Smooth muscle cell (in vitro differentiated cells): ENCODE measurements at regions not wholly inside any gene's neighbourhood (a gene's known extent, or its start where the extent isn't known, plus 50 kb on each side); places are given as distances from the start of the nearest gene placed in this dataset.

Experiments used
- DNase-seq: peaks from one replicate; lab custom pipeline; 2025; ENCODE audit not compliant: unreplicated experiment; lab: John Stamatoyannopoulos, UW
- H2AFZ ChIP-seq: fragments of 200-600 bp; sonication (generic); 2 replicates; pipeline ENCODE4 v1.6.0; 2016; ENCODE audit warnings: antibody characterized with exemption, low read depth, mild to moderate bottlenecking
- H3F3A ChIP-seq: fragments of 200-600 bp; sonication (generic); 2 replicates; pipeline ENCODE4 v1.6.0; 2017; ENCODE audit warnings: antibody characterized with exemption, low read depth
- H3K27ac ChIP-seq: fragments of 200-600 bp; sonication (generic); 2 replicates; pipeline ENCODE4 v1.5.1; 2016; ENCODE audit warnings: low read depth, mild to moderate bottlenecking
- H3K27me3 ChIP-seq: fragments of 200-600 bp; sonication (generic); 2 replicates; pipeline ENCODE4 v1.6.1; 2016; ENCODE audit warnings: low read depth, mild to moderate bottlenecking
- H3K36me3 ChIP-seq: fragments of 200-600 bp; sonication (generic); 2 replicates; pipeline ENCODE4 v1.5.1; 2016; ENCODE audit warnings: low read depth
- H3K4me1 ChIP-seq: fragments of 200-600 bp; sonication (generic); 2 replicates; pipeline ENCODE4 v1.5.1; 2016; ENCODE audit warnings: low read depth
- H3K4me2 ChIP-seq: fragments of 200-600 bp; sonication (generic); 2 replicates; pipeline ENCODE4 v1.6.0; 2016; ENCODE audit warnings: mild to moderate bottlenecking
- H3K4me3 ChIP-seq: fragments of 200-600 bp; sonication (generic); 2 replicates; pipeline ENCODE4 v1.5.1; 2016; ENCODE audit warnings: mild to moderate bottlenecking
- H3K79me2 ChIP-seq: fragments of 200-600 bp; sonication (generic); 2 replicates; pipeline ENCODE4 v1.6.0; 2016; ENCODE audit warnings: low read depth, mild to moderate bottlenecking
- H3K9ac ChIP-seq: fragments of 200-600 bp; sonication (generic); 2 replicates; pipeline ENCODE4 v1.6.0; 2016; ENCODE audit warnings: low read depth
- H3K9me3 ChIP-seq: fragments of 200-600 bp; sonication (generic); replicated peaks from 2 replicates; pipeline ENCODE4 v1.5.1; 2016; ENCODE audit warnings: low read depth
- H4K20me1 ChIP-seq: fragments of 200-600 bp; sonication (generic); 2 replicates; pipeline ENCODE4 v1.6.0; 2016; ENCODE audit warnings: low read depth
- CTCF ChIP-seq: fragments of 200-600 bp; sonication (generic); IDR thresholded peaks from 2 replicates; pipeline ENCODE4 v1.5.1; 2017; ENCODE audit warnings: borderline replicate concordance, mild to moderate bottlenecking, antibody characterized with exemption; ENCODE audit not compliant: insufficient read depth, poor library complexity, severe bottlenecking
- WGBS: methylation state at CpG from one replicate; pipeline ENCODE4 v1.1.7; 2016; ENCODE audit warnings: low lambda C conversion rate; 5-methylcytosine and 5-hydroxymethylcytosine counted together

GRCh38 chr10:21075880-21076279 lies 178.8 kb upstream of the NEBL start:
- no peak overlapping the region for H3K4me2 ChIP-seq
- H3K9me3 ChIP-seq: no peaks in the 10 kb centered on the region
- 94% methylated on average over 6 of the region's 6 CpGs for WGBS
- no peaks in the 10 kb centered on the region for H4K20me1 ChIP-seq
- H3K36me3 ChIP-seq: no peaks in the 10 kb centered on the region
- TF ChIP-seq CTCF: no peak
- no peaks in the 10 kb centered on the region for H3K79me2 ChIP-seq
- H3K4me1 ChIP-seq: no peaks in the 10 kb centered on the region
- H3K27ac ChIP-seq: no peak overlapping the region
- H3K9ac ChIP-seq: no peak overlapping the region
- no peak overlapping the region for H3K4me3 ChIP-seq
- H3K27me3 ChIP-seq: no peaks in the 10 kb centered on the region
- no peak overlapping the region for H2AFZ ChIP-seq
- no peaks in the 10 kb centered on the region for H3F3A ChIP-seq
- no peak for DNase-seq

- H3K36me3 ChIP-seq: no peaks in the 10 kb centered on the region
- no peaks in the 10 kb centered on the region for H3F3A ChIP-seq
- no peaks in the 10 kb centered on the region for H4K20me1 ChIP-seq
- no peaks in the 10 kb centered on the region for H3K79me2 ChIP-seq
- WGBS: 90% methylated on average over 3 of the region's 3 CpGs
- H3K9ac ChIP-seq: no peak overlapping the region
- no peak overlapping the region for H3K4me3 ChIP-seq
- H2AFZ ChIP-seq: no peak overlapping the region
- TF ChIP-seq CTCF: no peak
- DNase-seq: no peak
- no peaks in the 10 kb centered on the region for H3K27me3 ChIP-seq
- no peak overlapping the region for H3K4me2 ChIP-seq
- no peaks in the 10 kb centered on the region for H3K9me3 ChIP-seq
- no peak overlapping the region for H3K27ac ChIP-seq
- H3K4me1 ChIP-seq: peaks cover 11% of the 10 kb centered on the region
These were observed 174.0 kb upstream of the NEBL start for GRCh38 chr10:21071001-21071673.

GRCh38 chr10:21069929-21070700 lies 173.0 kb upstream of the NEBL start:
- Histone ChIP-seq H3K27me3 (no peaks in the 10 kb centered on the region), H3K4me2 (peak overlapping the region; percentile 14), H3K4me1 (peaks cover 11% of the 10 kb centered on the region), H3K4me3 (no peak overlapping the region), H2AFZ (peak overlapping the region; percentile 27), H3F3A (no peaks in the 10 kb centered on the region), H3K27ac (no peak overlapping the region), H3K9me3 (no peaks in the 10 kb centered on the region), H3K79me2 (no peaks in the 10 kb centered on the region), H3K36me3 (no peaks in the 10 kb centered on the region), H3K9ac (no peak overlapping the region), H4K20me1 (no peaks in the 10 kb centered on the region)
- no peak for DNase-seq
- WGBS: 37% methylated on average over 10 of the region's 10 CpGs
- no peak for TF ChIP-seq CTCF

- H3K79me2 ChIP-seq: no peaks in the 10 kb centered on the region
- no peak overlapping the region for H3K4me2 ChIP-seq
- no peak overlapping the region for H2AFZ ChIP-seq
- no peak for DNase-seq
- TF ChIP-seq CTCF: no peak
- no peak overlapping the region for H3K9ac ChIP-seq
- no peak overlapping the region for H3K27ac ChIP-seq
- 87% methylated on average over 5 of the region's 5 CpGs for WGBS
- H3K4me1 ChIP-seq: peaks cover 11% of the 10 kb centered on the region
- no peaks in the 10 kb centered on the region for H3F3A ChIP-seq
- H3K4me3 ChIP-seq: no peak overlapping the region
- no peaks in the 10 kb centered on the region for H4K20me1 ChIP-seq
- H3K36me3 ChIP-seq: no peaks in the 10 kb centered on the region
- H3K9me3 ChIP-seq: no peaks in the 10 kb centered on the region
- no peaks in the 10 kb centered on the region for H3K27me3 ChIP-seq
These were observed 172.2 kb upstream of the NEBL start for GRCh38 chr10:21069278-21069677.
